ENCODE measurements at regions not wholly inside any gene's neighbourhood (a gene's known extent, or its start where the extent isn't known, plus 50 kb on each side); places are given as distances from the start of the nearest gene placed in this dataset.

DNA sequence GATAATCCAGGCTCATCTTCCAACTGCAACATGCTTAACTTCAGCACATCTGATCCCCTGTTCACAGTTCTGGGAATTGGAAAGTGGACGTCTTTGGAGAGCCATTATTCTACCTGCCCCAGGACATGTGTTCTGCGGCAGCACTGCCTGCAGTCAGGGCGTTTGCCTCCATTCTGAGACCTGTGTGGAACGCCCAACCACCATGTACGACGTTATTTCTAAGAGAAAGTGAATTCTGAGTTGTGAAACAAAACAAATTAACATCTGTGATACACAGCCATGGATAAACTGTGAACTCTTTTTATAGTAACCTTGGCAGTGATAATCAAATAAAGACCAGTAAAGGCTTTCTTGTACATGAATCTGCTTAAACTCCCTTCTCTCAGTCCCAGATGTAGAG is 195.8 kb downstream of the AASDH start:
- Mint-ChIP-seq H3K36me3 (ENCODE audit: insufficient read depth, unreplicated experiment) (no peaks in the 10 kb centered on the region), H3K4me1 (ENCODE audit: insufficient read depth, unreplicated experiment) (no peaks in the 10 kb centered on the region), H3K27ac (ENCODE audit: low read depth, unreplicated experiment) (no peak overlapping the region), H3K4me3 (ENCODE audit: unreplicated experiment) (no peak overlapping the region), H3K9me3 (ENCODE audit: unreplicated experiment) (no peaks in the 10 kb centered on the region), H3K27me3 (ENCODE audit: insufficient read depth, unreplicated experiment) (no peaks in the 10 kb centered on the region)
- TF ChIP-seq, protein P1, sequence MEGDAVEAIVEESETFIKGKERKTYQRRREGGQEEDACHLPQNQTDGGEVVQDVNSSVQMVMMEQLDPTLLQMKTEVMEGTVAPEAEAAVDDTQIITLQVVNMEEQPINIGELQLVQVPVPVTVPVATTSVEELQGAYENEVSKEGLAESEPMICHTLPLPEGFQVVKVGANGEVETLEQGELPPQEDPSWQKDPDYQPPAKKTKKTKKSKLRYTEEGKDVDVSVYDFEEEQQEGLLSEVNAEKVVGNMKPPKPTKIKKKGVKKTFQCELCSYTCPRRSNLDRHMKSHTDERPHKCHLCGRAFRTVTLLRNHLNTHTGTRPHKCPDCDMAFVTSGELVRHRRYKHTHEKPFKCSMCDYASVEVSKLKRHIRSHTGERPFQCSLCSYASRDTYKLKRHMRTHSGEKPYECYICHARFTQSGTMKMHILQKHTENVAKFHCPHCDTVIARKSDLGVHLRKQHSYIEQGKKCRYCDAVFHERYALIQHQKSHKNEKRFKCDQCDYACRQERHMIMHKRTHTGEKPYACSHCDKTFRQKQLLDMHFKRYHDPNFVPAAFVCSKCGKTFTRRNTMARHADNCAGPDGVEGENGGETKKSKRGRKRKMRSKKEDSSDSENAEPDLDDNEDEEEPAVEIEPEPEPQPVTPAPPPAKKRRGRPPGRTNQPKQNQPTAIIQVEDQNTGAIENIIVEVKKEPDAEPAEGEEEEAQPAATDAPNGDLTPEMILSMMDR (IDR thresholded peaks at IDR 0.05; ENCODE audit: unreplicated experiment): no peak
- ChIA-PET POLR2A (no interaction called here), CTCF (no interaction called here)
- BruUV-seq (replicated peaks): no TSS peak
- intact Hi-C loops (cut with micrococcal nuclease): no loop called here
- no peak for DNase-seq (ENCODE audit: unreplicated experiment)

DNA sequence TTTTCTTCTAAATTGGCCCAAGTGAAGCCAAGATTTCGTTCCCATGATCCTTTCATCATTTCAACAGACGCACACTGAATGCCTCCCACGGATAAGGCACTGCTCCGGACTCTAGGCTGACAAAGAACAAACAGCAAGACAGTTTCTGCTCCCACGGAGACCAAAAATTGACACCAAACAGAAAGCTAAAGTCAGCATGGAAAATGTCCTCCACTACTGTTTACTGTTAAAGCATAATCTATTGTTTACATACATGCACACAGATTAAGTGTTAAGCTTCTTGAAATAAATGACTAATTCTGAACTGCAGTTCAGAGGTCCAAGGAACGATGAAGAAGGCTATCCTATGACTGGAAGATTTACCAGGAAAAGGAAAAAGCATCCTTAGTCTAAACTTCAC is 199.6 kb downstream of the AASDH start:
- DNase-seq (ENCODE audit: unreplicated experiment): no peak
- no peak overlapping the region for H3K4me3 Mint-ChIP-seq (ENCODE audit: unreplicated experiment)
- ChIA-PET CTCF (interaction anchor here (0.6 to 1.0 kb wide), 3 partner anchors 8 to 27 kb away, joined by 3 read pairs; no protein-coding TSS in a partner anchor), POLR2A (interaction anchor here (0.7 kb wide), 1 partner anchor 1203 kb away, joined by 3 read pairs; no protein-coding TSS in a partner anchor)
- H3K9me3 Mint-ChIP-seq (ENCODE audit: unreplicated experiment): no peaks in the 10 kb centered on the region
- H3K27ac Mint-ChIP-seq (ENCODE audit: low read depth, unreplicated experiment): no peak overlapping the region
- intact Hi-C loops (cut with micrococcal nuclease): no loop called here
- no TSS peak for BruUV-seq (replicated peaks)
- TF ChIP-seq, protein P1 (IDR thresholded peaks at IDR 0.05; ENCODE audit: unreplicated experiment): no peak
- H3K4me1 Mint-ChIP-seq (ENCODE audit: insufficient read depth, unreplicated experiment): no peaks in the 10 kb centered on the region
- no peaks in the 10 kb centered on the region for H3K27me3 Mint-ChIP-seq (ENCODE audit: insufficient read depth, unreplicated experiment)
- H3K36me3 Mint-ChIP-seq (ENCODE audit: insufficient read depth, unreplicated experiment): no peaks in the 10 kb centered on the region

DNA sequence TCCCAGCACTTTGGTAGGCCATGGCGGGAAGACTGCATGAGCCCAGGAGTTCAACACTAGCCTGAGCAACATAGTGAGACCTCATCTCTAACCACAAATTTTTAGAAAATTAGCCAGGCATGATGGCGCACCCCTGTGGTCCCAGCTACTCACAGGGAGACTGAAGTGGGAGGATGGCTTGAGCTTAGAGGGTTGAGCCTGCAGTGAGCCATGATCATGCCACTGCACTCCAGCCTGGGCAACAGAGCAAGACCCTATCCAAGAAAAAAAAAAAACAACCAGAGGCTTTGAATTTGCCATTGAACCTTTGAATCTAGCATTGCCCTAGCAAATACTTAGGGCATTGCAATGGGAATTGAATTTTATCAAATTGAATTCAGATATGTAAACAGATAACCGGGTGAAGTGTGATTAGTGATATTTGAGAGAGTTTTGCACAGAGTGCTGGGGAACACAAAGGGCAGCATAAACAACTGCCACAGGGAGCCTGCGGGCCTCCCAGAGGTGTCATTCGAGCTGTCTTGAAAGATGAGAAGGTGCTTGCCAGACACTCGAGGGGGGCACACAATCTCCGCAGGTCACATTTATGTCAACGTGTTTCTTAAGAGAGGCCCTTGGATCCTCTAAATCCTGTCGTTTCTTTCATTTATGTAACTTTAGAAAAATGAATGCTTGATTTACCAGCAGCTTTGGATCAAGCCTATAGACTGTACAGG is 200.3 kb downstream of the AASDH start:
- Mint-ChIP-seq H3K4me3 (ENCODE audit: unreplicated experiment) (no peak overlapping the region), H3K9me3 (ENCODE audit: unreplicated experiment) (no peaks in the 10 kb centered on the region), H3K27me3 (ENCODE audit: insufficient read depth, unreplicated experiment) (no peaks in the 10 kb centered on the region), H3K4me1 (ENCODE audit: insufficient read depth, unreplicated experiment) (no peaks in the 10 kb centered on the region), H3K36me3 (ENCODE audit: insufficient read depth, unreplicated experiment) (no peaks in the 10 kb centered on the region), H3K27ac (ENCODE audit: low read depth, unreplicated experiment) (no peak overlapping the region)
- no TSS peak for BruUV-seq (replicated peaks)
- ChIA-PET POLR2A (no interaction called here), CTCF (interaction anchor here (1.0 kb wide), 1 partner anchor 16 kb away, joined by 3 read pairs; no protein-coding TSS in a partner anchor)
- TF ChIP-seq, protein P1 (IDR thresholded peaks at IDR 0.05; ENCODE audit: unreplicated experiment): no peak
- intact Hi-C loops (cut with micrococcal nuclease): no loop called here
- no peak for DNase-seq (ENCODE audit: unreplicated experiment)

DNA sequence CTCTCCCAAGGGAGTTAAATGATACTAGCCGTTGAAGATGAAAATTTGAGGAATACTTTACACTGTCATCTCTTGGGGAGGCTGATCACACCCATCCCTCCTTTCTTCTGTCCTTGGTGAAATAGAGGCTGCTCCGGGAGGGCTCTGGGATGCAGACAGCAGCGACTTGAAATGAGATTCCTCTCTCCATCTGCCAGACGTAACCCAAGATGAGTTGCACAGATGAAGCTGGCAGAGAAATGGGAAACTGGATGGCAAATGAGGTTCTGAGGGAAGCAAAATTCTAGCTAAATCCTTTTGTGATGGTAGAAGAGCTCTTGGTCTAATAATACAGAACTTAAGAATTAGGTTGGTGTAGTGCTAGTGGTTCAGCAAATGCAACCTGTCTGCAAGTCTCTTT is 201.4 kb downstream of the AASDH start:
- DNase-seq (ENCODE audit: unreplicated experiment): no peak
- TF ChIP-seq, protein P1 (IDR thresholded peaks at IDR 0.05; ENCODE audit: unreplicated experiment): no peak
- no TSS peak for BruUV-seq (replicated peaks)
- H3K27me3 Mint-ChIP-seq (ENCODE audit: insufficient read depth, unreplicated experiment): no peaks in the 10 kb centered on the region
- no peaks in the 10 kb centered on the region for H3K9me3 Mint-ChIP-seq (ENCODE audit: unreplicated experiment)
- H3K4me3 Mint-ChIP-seq (ENCODE audit: unreplicated experiment): no peak overlapping the region
- POLR2A ChIA-PET: no interaction called here
- no peaks in the 10 kb centered on the region for H3K36me3 Mint-ChIP-seq (ENCODE audit: insufficient read depth, unreplicated experiment)
- no peak overlapping the region for H3K27ac Mint-ChIP-seq (ENCODE audit: low read depth, unreplicated experiment)
- peaks cover 9% of the 10 kb centered on the region for H3K4me1 Mint-ChIP-seq (ENCODE audit: insufficient read depth, unreplicated experiment)
- CTCF ChIA-PET: no interaction called here
- intact Hi-C loops (cut with micrococcal nuclease): no loop called here
